SK-N-MC (cell line): ENCODE measurements at regions not wholly inside any gene's neighbourhood (a gene's known extent, or its start where the extent isn't known, plus 50 kb on each side); places are given as distances from the start of the nearest gene placed in this dataset.

ENCODE experiments used
- EZH2 ChIP-seq: fragments of 200-600 bp; sonication (generic); IDR thresholded peaks from one replicate; pipeline ENCODE4 v1.6.1; 2017; ENCODE audit warnings: antibody characterized with exemption
- FOXP2 ChIP-seq: optimal IDR thresholded peaks from 2 replicates; pipeline ENCODE3; 2011; ENCODE audit warnings: mild to moderate bottlenecking, moderate library complexity; ENCODE audit not compliant: insufficient read depth; ENCODE audit errors: extremely low read length, control extremely low read depth
- POLR2AphosphoS5 ChIP-seq: IDR thresholded peaks from 2 replicates; pipeline ENCODE4 v1.6.1; 2012; ENCODE audit warnings: mild to moderate bottlenecking, low read depth, low read length, borderline replicate concordance

DNA sequence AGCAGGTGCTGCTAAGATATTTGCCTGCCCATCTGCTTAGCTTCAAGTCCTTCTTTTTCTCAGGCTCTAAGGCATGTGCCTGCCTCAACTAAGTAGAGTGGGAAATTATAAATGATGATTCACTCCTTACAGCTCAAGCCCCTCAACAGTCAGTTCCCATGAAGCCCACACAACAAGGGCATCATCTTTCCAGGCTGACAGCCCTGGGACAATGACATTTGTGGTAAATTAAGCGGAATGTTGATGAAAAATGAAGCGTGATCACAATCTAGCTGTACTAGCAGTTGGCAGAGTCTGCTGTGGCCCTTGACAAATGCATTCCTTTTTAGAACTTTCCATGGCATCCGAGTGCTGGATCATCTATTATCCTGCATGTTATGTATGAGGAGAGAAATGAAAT lies 548.6 kb downstream of the KIF4B start:
- TF ChIP-seq EZH2 (no peak), POLR2AphosphoS5 (no peak), FOXP2 (no peak)
